Keratinocyte (primary cell): ENCODE measurements at regions not wholly inside any gene's neighbourhood (a gene's known extent, or its start where the extent isn't known, plus 50 kb on each side); places are given as distances from the start of the nearest gene placed in this dataset.

Experiments
- DNase-seq: peaks from one replicate; pipeline ENCODE4 v3.0.0-alpha.2; 2011; ENCODE audit warnings: low read depth, missing footprints, low spot score
- FAIRE-seq: peaks from 2 replicates; lab custom pipeline; 2011; peaks lifted over from hg19 to GRCh38; lab: Jason Lieb, UNC
- H2AFZ ChIP-seq: 2 replicates; pipeline ENCODE4 v1.6.0; 2012; ENCODE audit warnings: low read length, control low read depth, inconsistent platforms; ENCODE audit not compliant: control insufficient read depth
- H3K27ac ChIP-seq: 2 replicates; pipeline ENCODE4 v1.5.1; 2011; ENCODE audit warnings: low read length; ENCODE audit not compliant: control insufficient read depth, insufficient read depth
- H3K27me3 ChIP-seq: 3 replicates; pipeline ENCODE4 v1.6.0; 2011; ENCODE audit warnings: low read length; ENCODE audit not compliant: control insufficient read depth, insufficient read depth; ENCODE audit errors: extremely low read depth
- H3K36me3 ChIP-seq, 2 experiments: 2 replicates in 1 of 2; 3 replicates in 1 of 2; pipeline ENCODE4 v1.5.1; 2011; ENCODE audit warnings: low read length in 2 of 2, mild to moderate bottlenecking in 1 of 2; ENCODE audit not compliant: control insufficient read depth in 2 of 2, insufficient read depth in 2 of 2; ENCODE audit errors: extremely low read depth in 1 of 2
- H3K4me1 ChIP-seq: 3 replicates; pipeline ENCODE4 v1.5.1; 2011; ENCODE audit warnings: low read length; ENCODE audit not compliant: control insufficient read depth, insufficient read depth; ENCODE audit errors: extremely low read depth
- H3K4me2 ChIP-seq: 3 replicates; pipeline ENCODE4 v1.6.0; 2011; ENCODE audit warnings: low read depth, low read length; ENCODE audit not compliant: control insufficient read depth, insufficient read depth; ENCODE audit errors: extremely low read depth
- H3K4me3 ChIP-seq, 3 experiments: fragments of 200-600 bp in 1 of 3; sonication (generic) in 1 of 3; 2 replicates in 2 of 3; 3 replicates in 1 of 3; pipeline ENCODE4 v1.5.1; 2011 to 2016; ENCODE audit warnings: low read length in 3 of 3, mild to moderate bottlenecking in 3 of 3, control low read depth in 2 of 3, inconsistent platforms in 1 of 3, low read depth in 1 of 3, mixed read lengths in 1 of 3, mixed run types in 1 of 3, moderate library complexity in 1 of 3; ENCODE audit not compliant: control insufficient read depth in 2 of 3, insufficient read depth in 2 of 3; ENCODE audit errors: extremely low read depth in 1 of 3
- H3K79me2 ChIP-seq: 2 replicates; pipeline ENCODE4 v1.6.0; 2012; ENCODE audit warnings: low read length; ENCODE audit not compliant: control insufficient read depth, insufficient read depth
- H3K9ac ChIP-seq: 3 replicates; pipeline ENCODE4 v1.6.0; 2011; ENCODE audit warnings: low read length; ENCODE audit not compliant: control insufficient read depth, insufficient read depth; ENCODE audit errors: extremely low read depth
- H3K9me1 ChIP-seq: 3 replicates; pipeline ENCODE4 v1.6.0; 2011; ENCODE audit warnings: low read length; ENCODE audit not compliant: control insufficient read depth, insufficient read depth; ENCODE audit errors: extremely low read depth
- H3K9me3 ChIP-seq: 2 replicates; pipeline ENCODE4 v1.5.1; 2012; ENCODE audit warnings: low read depth, low read length; ENCODE audit not compliant: control insufficient read depth
- H4K20me1 ChIP-seq: 3 replicates; pipeline ENCODE4 v1.6.0; 2011; ENCODE audit warnings: low read length; ENCODE audit not compliant: control insufficient read depth, insufficient read depth; ENCODE audit errors: extremely low read depth
- EZH2 ChIP-seq: IDR thresholded peaks from one replicate; pipeline ENCODE4 v1.6.1; 2012; ENCODE audit warnings: inconsistent platforms, mild to moderate bottlenecking, low read length, moderate library complexity
- dilution Hi-C: fragments of 300-500 bp; cut with MboI; formaldehyde crosslinking; loops from one replicate; pipeline ENCODE4 v1.7.0; 2020; ENCODE audit warnings: low sequenced_read_pairs; ENCODE audit not compliant: extremely low pct_ligation_motif_present
- TF ChIP-seq, protein P1 (sequence below), 3 experiments: IDR thresholded peaks in 1 of 3; conservative IDR thresholded peaks in 1 of 3; optimal IDR thresholded peaks in 1 of 3; 2 replicates in 2 of 3; 3 replicates in 1 of 3; pipeline versions ENCODE3 to v1.5.1; 2011; ENCODE audit warnings: low read length in 3 of 3, mild to moderate bottlenecking in 3 of 3, moderate library complexity in 2 of 3, control low read depth in 1 of 3, inconsistent platforms in 1 of 3; ENCODE audit not compliant: insufficient read depth in 2 of 3; ENCODE audit errors: extremely low read depth in 1 of 3

DNA sequence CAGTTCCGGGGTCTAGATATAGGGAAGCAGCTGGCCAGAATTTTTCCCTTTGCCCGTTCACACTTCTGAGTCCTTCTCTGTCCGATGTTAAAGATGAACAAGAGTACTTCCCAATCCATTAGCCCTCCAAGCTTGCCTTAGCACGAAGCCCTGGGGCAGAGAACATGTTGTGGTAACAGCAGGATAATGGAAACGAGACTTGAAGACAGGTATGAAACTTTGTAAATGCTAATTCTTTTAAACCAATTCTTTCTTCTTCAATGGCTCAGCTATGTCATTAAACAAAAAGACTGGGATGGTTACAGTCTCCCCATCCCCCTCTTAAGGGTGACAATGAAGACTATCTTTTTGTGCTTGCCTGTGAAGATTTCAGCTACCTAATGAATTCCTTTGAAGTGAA lies 218.5 kb downstream of the PLA2G4A start:
- no peak for FAIRE-seq
- DNase-seq = no peak
- dilution Hi-C loops = no loop called here

DNA sequence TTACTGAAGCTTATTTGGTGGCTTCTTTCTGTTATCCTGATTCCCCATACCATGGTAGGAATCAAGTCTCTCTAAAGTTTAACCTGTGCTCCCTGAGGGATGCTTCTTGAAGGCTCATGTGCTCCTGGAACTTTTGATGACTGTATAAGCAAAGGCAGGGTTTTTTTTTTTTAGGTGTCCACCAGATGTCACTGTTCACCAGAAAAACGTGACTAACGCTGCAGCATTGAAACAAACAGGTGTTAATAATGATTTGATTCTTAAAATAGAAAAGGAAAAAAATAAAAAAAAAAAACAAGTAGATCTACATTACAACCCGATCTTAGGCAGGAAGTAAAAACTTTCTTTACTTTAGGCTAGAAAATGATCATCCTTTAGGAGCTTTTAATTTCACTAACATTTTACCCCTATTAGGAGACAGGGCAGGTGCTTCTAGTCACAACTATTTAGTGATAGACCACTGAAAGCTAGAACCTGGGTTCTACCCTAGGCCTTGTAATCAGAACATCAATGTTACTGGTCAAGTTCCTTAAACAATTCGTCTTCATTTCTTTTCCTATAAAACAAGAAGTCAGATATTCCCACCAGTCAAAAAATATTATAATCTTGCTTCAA lies 223.0 kb downstream of the PLA2G4A start:
- DNase-seq (peak; percentile 11), FAIRE-seq (peak; percentile 17)
- Histone ChIP-seq H3K27ac (no peak overlapping the region), H3K4me3 (no peak overlapping the region), H3K9me1 (no peaks in the 10 kb centered on the region), H3K27me3 (no peaks in the 10 kb centered on the region), H3K36me3 (no peaks in the 10 kb centered on the region), H3K9me3 (no peaks in the 10 kb centered on the region), H2AFZ (no peak overlapping the region), H4K20me1 (no peaks in the 10 kb centered on the region), H3K9ac (no peak overlapping the region), H3K4me1 (no peaks in the 10 kb centered on the region), H3K79me2 (no peaks in the 10 kb centered on the region), H3K4me2 (no peak overlapping the region)
- dilution Hi-C loops = no loop called here
- TF ChIP-seq, protein P1, sequence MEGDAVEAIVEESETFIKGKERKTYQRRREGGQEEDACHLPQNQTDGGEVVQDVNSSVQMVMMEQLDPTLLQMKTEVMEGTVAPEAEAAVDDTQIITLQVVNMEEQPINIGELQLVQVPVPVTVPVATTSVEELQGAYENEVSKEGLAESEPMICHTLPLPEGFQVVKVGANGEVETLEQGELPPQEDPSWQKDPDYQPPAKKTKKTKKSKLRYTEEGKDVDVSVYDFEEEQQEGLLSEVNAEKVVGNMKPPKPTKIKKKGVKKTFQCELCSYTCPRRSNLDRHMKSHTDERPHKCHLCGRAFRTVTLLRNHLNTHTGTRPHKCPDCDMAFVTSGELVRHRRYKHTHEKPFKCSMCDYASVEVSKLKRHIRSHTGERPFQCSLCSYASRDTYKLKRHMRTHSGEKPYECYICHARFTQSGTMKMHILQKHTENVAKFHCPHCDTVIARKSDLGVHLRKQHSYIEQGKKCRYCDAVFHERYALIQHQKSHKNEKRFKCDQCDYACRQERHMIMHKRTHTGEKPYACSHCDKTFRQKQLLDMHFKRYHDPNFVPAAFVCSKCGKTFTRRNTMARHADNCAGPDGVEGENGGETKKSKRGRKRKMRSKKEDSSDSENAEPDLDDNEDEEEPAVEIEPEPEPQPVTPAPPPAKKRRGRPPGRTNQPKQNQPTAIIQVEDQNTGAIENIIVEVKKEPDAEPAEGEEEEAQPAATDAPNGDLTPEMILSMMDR (optimal IDR thresholded peaks at IDR 0.05 in 1 of 3, IDR thresholded peaks at IDR 0.05 in 1 of 3, conservative IDR thresholded peaks at IDR 0.05 in 1 of 3; ENCODE audit: extremely low read depth in 1 of 3, insufficient read depth in 2 of 3, low read length in 3 of 3) = peak; percentile 26 to 43 (median 39)
- TF ChIP-seq EZH2 = no peak

More for the DNA sequence above, 218.5 kb downstream of the PLA2G4A start:
- Histone ChIP-seq H3K4me2 (no peak overlapping the region), H3K4me1 (no peaks in the 10 kb centered on the region), H3K36me3 (no peaks in the 10 kb centered on the region), H3K79me2 (no peaks in the 10 kb centered on the region), H4K20me1 (no peaks in the 10 kb centered on the region), H3K27ac (no peak overlapping the region), H3K9ac (no peak overlapping the region), H2AFZ (no peak overlapping the region), H3K27me3 (no peaks in the 10 kb centered on the region), H3K4me3 (no peak overlapping the region), H3K9me1 (no peaks in the 10 kb centered on the region), H3K9me3 (no peaks in the 10 kb centered on the region)
- no peak for TF ChIP-seq EZH2
- TF ChIP-seq, protein P1 (optimal IDR thresholded peaks at IDR 0.05 in 1 of 3, IDR thresholded peaks at IDR 0.05 in 1 of 3, conservative IDR thresholded peaks at IDR 0.05 in 1 of 3; ENCODE audit: extremely low read depth in 1 of 3, insufficient read depth in 2 of 3, low read length in 3 of 3) = no peak
